DOHH2 (cell line): ENCODE measurements at regions not wholly inside any gene's neighbourhood (a gene's known extent, or its start where the extent isn't known, plus 50 kb on each side); places are given as distances from the start of the nearest gene placed in this dataset.

Experiments used
- EZH2phosphoT487 ChIP-seq: fragments of 200-600 bp; sonication (generic); IDR thresholded peaks from 2 replicates; pipeline ENCODE4 v1.6.1; 2017; ENCODE audit warnings: borderline replicate concordance, mild to moderate bottlenecking, antibody characterized with exemption, low read length, moderate library complexity, mixed read lengths
- TF ChIP-seq, protein P1 (sequence below): fragments of 200-600 bp; sonication (generic); IDR thresholded peaks from one replicate; pipeline ENCODE4 v1.5.1; 2014; ENCODE audit warnings: antibody characterized with exemption, mild to moderate bottlenecking, low read depth, low read length; ENCODE audit not compliant: poor library complexity, severe bottlenecking

GRCh38 chr6:12404651-12405050 is 114.5 kb downstream of the EDN1 start:
- TF ChIP-seq, protein P1, sequence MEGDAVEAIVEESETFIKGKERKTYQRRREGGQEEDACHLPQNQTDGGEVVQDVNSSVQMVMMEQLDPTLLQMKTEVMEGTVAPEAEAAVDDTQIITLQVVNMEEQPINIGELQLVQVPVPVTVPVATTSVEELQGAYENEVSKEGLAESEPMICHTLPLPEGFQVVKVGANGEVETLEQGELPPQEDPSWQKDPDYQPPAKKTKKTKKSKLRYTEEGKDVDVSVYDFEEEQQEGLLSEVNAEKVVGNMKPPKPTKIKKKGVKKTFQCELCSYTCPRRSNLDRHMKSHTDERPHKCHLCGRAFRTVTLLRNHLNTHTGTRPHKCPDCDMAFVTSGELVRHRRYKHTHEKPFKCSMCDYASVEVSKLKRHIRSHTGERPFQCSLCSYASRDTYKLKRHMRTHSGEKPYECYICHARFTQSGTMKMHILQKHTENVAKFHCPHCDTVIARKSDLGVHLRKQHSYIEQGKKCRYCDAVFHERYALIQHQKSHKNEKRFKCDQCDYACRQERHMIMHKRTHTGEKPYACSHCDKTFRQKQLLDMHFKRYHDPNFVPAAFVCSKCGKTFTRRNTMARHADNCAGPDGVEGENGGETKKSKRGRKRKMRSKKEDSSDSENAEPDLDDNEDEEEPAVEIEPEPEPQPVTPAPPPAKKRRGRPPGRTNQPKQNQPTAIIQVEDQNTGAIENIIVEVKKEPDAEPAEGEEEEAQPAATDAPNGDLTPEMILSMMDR = no peak
- TF ChIP-seq EZH2phosphoT487 = no peak
